GM23338 (cell line): ENCODE measurements at regions not wholly inside any gene's neighbourhood (a gene's known extent, or its start where the extent isn't known, plus 50 kb on each side); places are given as distances from the start of the nearest gene placed in this dataset.

Experiments used
- ATAC-seq: fragments of 200-7000 bp; cut with Tn5 transposase; 3 replicates; pipeline ENCODE4 v1.9.1; 2020
- DNase-seq: peaks from one replicate; pipeline ENCODE4 v3.0.0-alpha.2; 2015; ENCODE audit warnings: low spot score
- H2AFZ ChIP-seq: fragments of 200-600 bp; sonication (generic); 2 replicates; pipeline ENCODE4 v1.8.0; 2016; ENCODE audit warnings: antibody characterized with exemption, mild to moderate bottlenecking, moderate library complexity
- H3F3A ChIP-seq: fragments of 200-600 bp; sonication (generic); replicated peaks from 2 replicates; pipeline ENCODE4 v1.8.0; 2017; ENCODE audit warnings: antibody characterized with exemption, mixed run types, low read depth
- H3K27ac ChIP-seq: fragments of 200-600 bp; sonication (generic); 2 replicates; pipeline ENCODE4 v1.6.1; 2016; ENCODE audit warnings: low read depth
- H3K27me3 ChIP-seq: fragments of 200-600 bp; sonication (generic); 2 replicates; pipeline ENCODE4 v1.8.0; 2016; ENCODE audit warnings: mild to moderate bottlenecking, mixed run types, moderate library complexity; ENCODE audit not compliant: insufficient read depth
- H3K36me3 ChIP-seq: fragments of 200-600 bp; sonication (generic); 2 replicates; pipeline ENCODE4 v1.8.0; 2016; ENCODE audit warnings: mild to moderate bottlenecking; ENCODE audit not compliant: insufficient read depth
- H3K4me1 ChIP-seq: fragments of 200-600 bp; sonication (generic); 2 replicates; pipeline ENCODE4 v1.8.0; 2016; ENCODE audit warnings: mild to moderate bottlenecking, moderate library complexity; ENCODE audit not compliant: insufficient read depth
- H3K4me2 ChIP-seq: fragments of 200-600 bp; sonication (generic); 2 replicates; pipeline ENCODE4 v1.7.1; 2017; ENCODE audit warnings: mixed run types
- H3K4me3 ChIP-seq: fragments of 200-600 bp; sonication (generic); 2 replicates; pipeline ENCODE4 v1.6.1; 2016; ENCODE audit warnings: mixed run types
- H3K79me2 ChIP-seq: fragments of 200-600 bp; sonication (generic); replicated peaks from 2 replicates; pipeline ENCODE4 v1.8.0; 2017; ENCODE audit warnings: mild to moderate bottlenecking; ENCODE audit not compliant: insufficient read depth
- H3K9me2 ChIP-seq: fragments of 200-600 bp; sonication (generic); 2 replicates; pipeline ENCODE4 v1.8.0; 2017; ENCODE audit not compliant: insufficient read depth
- H4K20me1 ChIP-seq: fragments of 200-600 bp; sonication (generic); replicated peaks from 2 replicates; pipeline ENCODE4 v1.8.0; 2017; ENCODE audit warnings: mild to moderate bottlenecking; ENCODE audit not compliant: insufficient read depth
- H3K27ac Mint-ChIP-seq: 2 replicates; pipeline ENCODE4 v1.8.0; 2020; ENCODE audit warnings: inconsistent platforms, mild to moderate bottlenecking, moderate library complexity, mixed read lengths
- H3K27me3 Mint-ChIP-seq: 3 replicates; pipeline ENCODE4 v1.8.0; 2022; ENCODE audit warnings: low read depth, mild to moderate bottlenecking, moderate library complexity, mixed read lengths, inconsistent platforms; ENCODE audit not compliant: insufficient read depth, poor library complexity
- H3K36me3 Mint-ChIP-seq: 3 replicates; pipeline ENCODE4 v1.8.0; 2021; ENCODE audit warnings: low read depth, mild to moderate bottlenecking, inconsistent platforms, moderate library complexity, mixed read lengths
- H3K4me1 Mint-ChIP-seq: 3 replicates; pipeline ENCODE4 v1.8.0; 2020; ENCODE audit warnings: mild to moderate bottlenecking, inconsistent platforms, mixed read lengths
- H3K4me3 Mint-ChIP-seq: 3 replicates; pipeline ENCODE4 v1.8.0; 2021; ENCODE audit warnings: moderate library complexity, mild to moderate bottlenecking, inconsistent platforms, mixed read lengths
- H3K9me3 Mint-ChIP-seq: 3 replicates; pipeline ENCODE4 v1.8.0; 2020; ENCODE audit warnings: moderate library complexity, mild to moderate bottlenecking, inconsistent platforms, mixed read lengths
- CTCF ChIP-seq, 2 experiments: fragments of 200-600 bp in 1 of 2; sonication (generic) in 1 of 2; conservative IDR thresholded peaks; 2 replicates each; pipeline versions ENCODE4 v1.5.1 to v1.6.1; 2016 to 2017; ENCODE audit warnings: antibody characterized with exemption in 2 of 2, low read depth in 2 of 2, mild to moderate bottlenecking in 2 of 2, moderate library complexity in 1 of 2
- EZH2 ChIP-seq: fragments of 200-600 bp; sonication (generic); IDR thresholded peaks from one replicate; pipeline ENCODE4 v1.8.0; 2017; ENCODE audit warnings: antibody characterized with exemption, mild to moderate bottlenecking, low read depth; ENCODE audit not compliant: unreplicated experiment
- EZH2phosphoT487 ChIP-seq: fragments of 200-600 bp; sonication (generic); IDR thresholded peaks from one replicate; pipeline ENCODE4 v1.8.1; 2018; ENCODE audit warnings: antibody characterized with exemption; ENCODE audit not compliant: unreplicated experiment
- JUNB ChIP-seq: IDR thresholded peaks from one replicate; pipeline ENCODE4 v1.6.1; 2016; ENCODE audit warnings: antibody characterized with exemption; ENCODE audit not compliant: unreplicated experiment
- NANOG ChIP-seq: IDR thresholded peaks from 2 replicates; pipeline ENCODE4 v1.6.1; 2016; ENCODE audit warnings: antibody characterized with exemption, borderline replicate concordance
- POLR2AphosphoS5 ChIP-seq: IDR thresholded peaks from 2 replicates; pipeline ENCODE4 v1.6.1; 2016; ENCODE audit warnings: antibody characterized with exemption, low read depth
- STAT1 ChIP-seq: IDR thresholded peaks from one replicate; pipeline ENCODE4 v1.6.1; 2016; ENCODE audit warnings: antibody characterized with exemption; ENCODE audit not compliant: unreplicated experiment
- ZNF114 ChIP-seq: fragments of 250-450 bp; sonication (Bioruptor Pico); IDR thresholded peaks from 2 replicates; pipeline ENCODE4 v1.5.0; 2020; ENCODE audit warnings: mild to moderate bottlenecking, moderate library complexity
- ZNF331 ChIP-seq: fragments of 250-450 bp; sonication (Bioruptor Pico); IDR thresholded peaks from 2 replicates; pipeline ENCODE4 v1.5.0; 2020; ENCODE audit warnings: low read depth, mild to moderate bottlenecking, moderate library complexity
- TF ChIP-seq, protein P1 (sequence below): IDR thresholded peaks from 2 replicates; pipeline ENCODE4 v1.6.1; 2016; ENCODE audit warnings: antibody characterized with exemption

DNA sequence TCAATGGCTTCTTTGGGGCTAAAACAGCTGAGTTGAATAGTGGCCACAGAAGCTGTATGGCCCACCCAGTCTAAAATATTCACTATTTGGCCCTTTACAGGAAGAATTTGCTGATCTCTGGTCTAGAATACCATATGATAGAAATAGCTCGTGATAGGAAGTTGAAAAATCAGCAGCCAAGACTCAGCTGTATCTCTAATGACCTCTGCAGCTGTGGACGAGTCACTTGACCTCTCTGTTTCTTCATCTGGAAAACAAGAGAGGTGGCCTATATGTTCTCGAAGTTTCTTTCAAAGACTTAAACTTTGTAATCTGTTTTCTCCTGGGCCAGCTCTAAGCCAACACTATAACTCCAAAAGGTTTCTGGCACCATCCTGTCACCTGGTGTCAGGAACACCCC lies 129.2 kb downstream of the ZBTB18 start:
- Mint-ChIP-seq H3K4me3 (no peak overlapping the region), H3K27me3 (peaks cover under 1% of the 10 kb centered on the region), H3K4me1 (peaks cover 17% of the 10 kb centered on the region), H3K27ac (no peak overlapping the region), H3K9me3 (no peaks in the 10 kb centered on the region), H3K36me3 (no peaks in the 10 kb centered on the region)
- Histone ChIP-seq H3K36me3 (no peaks in the 10 kb centered on the region; the same call in 1 of the 2 replicates), H3F3A (no peaks in the 10 kb centered on the region), H3K79me2 (no peaks in the 10 kb centered on the region), H3K4me2 (no peak overlapping the region), H4K20me1 (no peaks in the 10 kb centered on the region), H3K27me3 (no peaks in the 10 kb centered on the region), H3K4me3 (no peak overlapping the region), H3K4me1 (peaks cover 12% of the 10 kb centered on the region), H3K9me2 (peaks cover 6% of the 10 kb centered on the region; the same call in 1 of the 2 replicates), H2AFZ (no peak overlapping the region), H3K27ac (no peak overlapping the region)
- DNase-seq (no peak), ATAC-seq (no peak)
- TF ChIP-seq EZH2 (no peak), JUNB (no peak), ZNF331 (no peak), EZH2phosphoT487 (no peak), ZNF114 (CRISPR knock-in tag) (no peak), NANOG (no peak), POLR2AphosphoS5 (no peak)
- TF ChIP-seq, protein P1, sequence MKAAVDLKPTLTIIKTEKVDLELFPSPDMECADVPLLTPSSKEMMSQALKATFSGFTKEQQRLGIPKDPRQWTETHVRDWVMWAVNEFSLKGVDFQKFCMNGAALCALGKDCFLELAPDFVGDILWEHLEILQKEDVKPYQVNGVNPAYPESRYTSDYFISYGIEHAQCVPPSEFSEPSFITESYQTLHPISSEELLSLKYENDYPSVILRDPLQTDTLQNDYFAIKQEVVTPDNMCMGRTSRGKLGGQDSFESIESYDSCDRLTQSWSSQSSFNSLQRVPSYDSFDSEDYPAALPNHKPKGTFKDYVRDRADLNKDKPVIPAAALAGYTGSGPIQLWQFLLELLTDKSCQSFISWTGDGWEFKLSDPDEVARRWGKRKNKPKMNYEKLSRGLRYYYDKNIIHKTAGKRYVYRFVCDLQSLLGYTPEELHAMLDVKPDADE = no peak

DNA sequence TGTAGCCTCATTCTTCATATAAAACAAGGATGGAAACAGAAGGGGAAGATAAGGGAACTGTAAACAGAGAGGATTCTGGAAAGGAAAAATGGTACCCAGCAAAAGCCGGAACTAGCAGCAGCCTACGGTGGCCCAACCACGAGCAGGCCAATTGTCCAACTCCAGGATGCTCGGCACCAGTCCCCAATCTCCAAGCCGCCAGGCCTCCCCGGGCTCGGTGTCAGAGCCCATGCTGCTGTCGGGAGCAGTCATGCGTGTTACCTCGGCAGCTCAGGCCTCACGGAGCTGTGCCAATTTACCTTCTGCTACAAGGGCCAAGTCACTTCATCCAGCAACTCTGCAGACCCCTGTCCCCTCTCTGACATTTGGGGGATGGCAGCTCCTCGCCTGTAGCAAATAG lies 130.8 kb downstream of the ZBTB18 start:
- no peak overlapping the region for H3K4me3 ChIP-seq
- H3F3A ChIP-seq = no peaks in the 10 kb centered on the region
- DNase-seq (no peak), ATAC-seq (no peak)
- peaks cover 6% of the 10 kb centered on the region; the same call in 1 of the 2 replicates for H3K9me2 ChIP-seq
- no peak overlapping the region for H3K4me3 Mint-ChIP-seq
- H3K4me1 ChIP-seq = peaks cover 7% of the 10 kb centered on the region; the same call in 1 of the 2 replicates
- H2AFZ ChIP-seq = no peak overlapping the region
- no peaks in the 10 kb centered on the region; the same call in 1 of the 2 replicates for H3K36me3 ChIP-seq
- H4K20me1 ChIP-seq = no peaks in the 10 kb centered on the region
- no peak overlapping the region for H3K4me2 ChIP-seq
- peaks cover 4% of the 10 kb centered on the region for H3K27me3 Mint-ChIP-seq
- no peak overlapping the region for H3K27ac Mint-ChIP-seq
- no peaks in the 10 kb centered on the region for H3K36me3 Mint-ChIP-seq
- no peak overlapping the region for H3K27ac ChIP-seq
- H3K9me3 Mint-ChIP-seq = no peaks in the 10 kb centered on the region
- peaks cover 9% of the 10 kb centered on the region for H3K4me1 Mint-ChIP-seq
- no peaks in the 10 kb centered on the region for H3K27me3 ChIP-seq
- TF ChIP-seq, protein P1 = no peak
- TF ChIP-seq POLR2AphosphoS5 = no peak
- TF ChIP-seq ZNF331 = no peak
- TF ChIP-seq STAT1 = no peak
- H3K79me2 ChIP-seq = no peaks in the 10 kb centered on the region

GRCh38 chr1:244183037-244183436 lies 132.0 kb downstream of the ZBTB18 start:
- Histone ChIP-seq H3K36me3 (no peaks in the 10 kb centered on the region; the same call in 1 of the 2 replicates), H3K79me2 (no peaks in the 10 kb centered on the region), H3K4me2 (no peak overlapping the region), H3K4me3 (no peak overlapping the region), H3K27ac (no peak overlapping the region), H2AFZ (peak overlapping the region; percentile 63), H3K9me2 (peaks cover 6% of the 10 kb centered on the region; the same call in 1 of the 2 replicates), H3K27me3 (no peaks in the 10 kb centered on the region), H4K20me1 (no peaks in the 10 kb centered on the region), H3F3A (no peaks in the 10 kb centered on the region), H3K4me1 (peaks cover 7% of the 10 kb centered on the region; the same call in 1 of the 2 replicates)
- ATAC-seq (no peak), DNase-seq (no peak)
- no peak overlapping the region for H3K4me3 Mint-ChIP-seq
- no peak overlapping the region for H3K27ac Mint-ChIP-seq
- H3K9me3 Mint-ChIP-seq = no peaks in the 10 kb centered on the region
- H3K4me1 Mint-ChIP-seq = peaks cover 12% of the 10 kb centered on the region
- peaks cover 6% of the 10 kb centered on the region for H3K27me3 Mint-ChIP-seq
- H3K36me3 Mint-ChIP-seq = no peaks in the 10 kb centered on the region
- TF ChIP-seq CTCF (conservative IDR thresholded peaks at IDR 0.05; ENCODE audit: low read depth in 2 of 2) = no peak
- TF ChIP-seq ZNF331 = no peak
